ENCODE measurements at regions not wholly inside any gene's neighbourhood (a gene's known extent, or its start where the extent isn't known, plus 50 kb on each side); places are given as distances from the start of the nearest gene placed in this dataset.
"Not testable (repeated sequence)": the region's sequence is repeated elsewhere in the genome, so short reads cannot be mapped to it uniquely, and the experiment has no call there.

GRCh38 chr7:24436131-24436920 lies 136.9 kb upstream of the PALS2 start:
- Mint-ChIP-seq H3K27ac (no peak overlapping the region), H3K27me3 (peaks cover 4% of the 10 kb centered on the region), H3K4me1 (ENCODE audit: unreplicated experiment) (no peaks in the 10 kb centered on the region), H3K4me3 (no peak overlapping the region), H3K9me3 (no peaks in the 10 kb centered on the region), H3K36me3 (no peaks in the 10 kb centered on the region)
- DNase-seq (ENCODE audit: extremely low spot score, unreplicated experiment) = no peak
- TF ChIP-seq, protein P1, sequence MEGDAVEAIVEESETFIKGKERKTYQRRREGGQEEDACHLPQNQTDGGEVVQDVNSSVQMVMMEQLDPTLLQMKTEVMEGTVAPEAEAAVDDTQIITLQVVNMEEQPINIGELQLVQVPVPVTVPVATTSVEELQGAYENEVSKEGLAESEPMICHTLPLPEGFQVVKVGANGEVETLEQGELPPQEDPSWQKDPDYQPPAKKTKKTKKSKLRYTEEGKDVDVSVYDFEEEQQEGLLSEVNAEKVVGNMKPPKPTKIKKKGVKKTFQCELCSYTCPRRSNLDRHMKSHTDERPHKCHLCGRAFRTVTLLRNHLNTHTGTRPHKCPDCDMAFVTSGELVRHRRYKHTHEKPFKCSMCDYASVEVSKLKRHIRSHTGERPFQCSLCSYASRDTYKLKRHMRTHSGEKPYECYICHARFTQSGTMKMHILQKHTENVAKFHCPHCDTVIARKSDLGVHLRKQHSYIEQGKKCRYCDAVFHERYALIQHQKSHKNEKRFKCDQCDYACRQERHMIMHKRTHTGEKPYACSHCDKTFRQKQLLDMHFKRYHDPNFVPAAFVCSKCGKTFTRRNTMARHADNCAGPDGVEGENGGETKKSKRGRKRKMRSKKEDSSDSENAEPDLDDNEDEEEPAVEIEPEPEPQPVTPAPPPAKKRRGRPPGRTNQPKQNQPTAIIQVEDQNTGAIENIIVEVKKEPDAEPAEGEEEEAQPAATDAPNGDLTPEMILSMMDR (conservative IDR thresholded peaks at IDR 0.05) = no peak

DNA sequence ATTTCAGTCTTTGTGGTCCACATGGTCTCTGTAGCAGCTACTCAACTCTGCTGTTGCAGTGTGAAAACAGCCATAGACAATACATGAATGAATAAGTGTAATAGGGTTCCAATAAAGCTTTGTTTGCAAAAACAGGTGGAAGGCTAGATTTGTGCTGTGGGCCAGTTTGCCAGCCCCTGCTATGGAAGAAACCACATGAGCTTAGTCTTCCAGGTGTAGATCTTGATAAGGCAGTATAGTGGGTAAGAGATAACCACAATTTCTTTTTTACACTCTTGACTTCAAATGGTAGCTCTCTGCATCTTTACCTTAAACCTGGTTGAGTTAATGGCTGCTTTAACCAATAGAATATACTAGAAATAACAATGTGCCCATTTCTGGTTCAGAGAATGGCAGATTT lies 135.0 kb upstream of the PALS2 start:
- Mint-ChIP-seq H3K4me1 (ENCODE audit: unreplicated experiment) (no peaks in the 10 kb centered on the region), H3K36me3 (no peaks in the 10 kb centered on the region), H3K4me3 (no peak overlapping the region), H3K9me3 (no peaks in the 10 kb centered on the region), H3K27ac (no peak overlapping the region), H3K27me3 (peaks cover 5% of the 10 kb centered on the region)
- DNase-seq (ENCODE audit: extremely low spot score, unreplicated experiment) = no peak
- TF ChIP-seq, protein P1 (conservative IDR thresholded peaks at IDR 0.05) = no peak

- not testable (repeated sequence) for H3K9me3 Mint-ChIP-seq; H3K4me3 Mint-ChIP-seq; H3K36me3 Mint-ChIP-seq; H3K4me1 Mint-ChIP-seq (ENCODE audit: unreplicated experiment); H3K27ac Mint-ChIP-seq; H3K27me3 Mint-ChIP-seq; DNase-seq (ENCODE audit: extremely low spot score, unreplicated experiment)
These were observed 134.1 kb upstream of the PALS2 start for GRCh38 chr7:24439104-24439503.

DNA sequence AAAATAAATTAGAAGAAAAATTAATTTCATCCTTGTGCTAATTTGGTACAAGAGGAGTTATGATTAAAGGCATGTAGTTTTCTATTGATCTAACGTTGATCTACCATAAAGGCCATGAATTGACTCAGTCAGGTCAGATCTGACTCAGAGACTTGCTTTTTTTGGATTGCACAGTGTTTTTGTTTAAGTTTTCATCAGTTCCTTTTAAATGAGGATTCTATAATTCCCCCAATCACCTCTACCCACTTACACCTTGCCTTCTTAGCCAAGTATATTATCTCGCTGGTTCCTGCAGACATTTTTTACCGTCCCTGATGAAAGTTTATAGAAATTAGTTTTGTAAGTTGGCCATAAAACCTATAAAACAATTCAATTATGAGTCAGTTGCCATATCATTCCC lies 132.4 kb upstream of the PALS2 start:
- no peak for DNase-seq (ENCODE audit: extremely low spot score, unreplicated experiment)
- Mint-ChIP-seq H3K27me3 (peaks cover 3% of the 10 kb centered on the region), H3K36me3 (no peaks in the 10 kb centered on the region), H3K27ac (no peak overlapping the region), H3K4me1 (ENCODE audit: unreplicated experiment) (no peaks in the 10 kb centered on the region), H3K4me3 (no peak overlapping the region), H3K9me3 (no peaks in the 10 kb centered on the region)
- TF ChIP-seq, protein P1 (conservative IDR thresholded peaks at IDR 0.05) = no peak

DNA sequence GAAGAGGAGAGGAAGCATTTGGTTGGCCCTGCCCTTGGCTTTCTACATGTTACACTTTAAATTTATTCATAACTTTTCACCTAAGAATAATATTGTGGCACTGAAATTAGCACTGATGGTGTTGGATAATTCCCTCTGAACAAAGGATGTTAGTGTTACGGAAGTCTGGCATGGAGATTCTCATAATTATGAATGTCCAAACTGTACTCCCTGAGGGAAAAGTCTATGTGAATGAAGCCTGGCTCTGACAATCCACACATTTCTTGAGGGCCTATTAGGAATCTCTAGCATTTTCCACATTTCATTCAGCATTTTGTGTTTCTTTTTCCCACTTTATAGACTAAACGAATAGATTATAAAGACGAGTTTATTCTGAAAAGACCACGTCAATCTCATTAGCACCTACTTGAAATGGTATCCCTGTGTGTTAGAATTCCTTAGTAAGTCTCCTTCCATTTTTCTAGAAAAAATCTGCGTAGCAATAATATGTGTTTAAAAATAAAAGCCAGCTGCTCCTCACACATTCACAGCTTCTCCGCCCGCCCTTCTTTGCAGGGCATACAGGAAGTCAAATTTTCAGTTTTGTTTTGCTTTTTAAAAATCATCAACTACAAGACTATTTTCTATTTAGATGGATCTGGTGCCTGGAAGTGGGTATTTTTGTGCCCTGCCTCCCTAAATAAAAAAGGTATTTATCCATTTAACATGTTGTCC lies 131.8 kb upstream of the PALS2 start:
- no peaks in the 10 kb centered on the region for H3K36me3 Mint-ChIP-seq
- no peak overlapping the region for H3K4me3 Mint-ChIP-seq
- TF ChIP-seq, protein P1 (conservative IDR thresholded peaks at IDR 0.05) = no peak
- peaks cover 3% of the 10 kb centered on the region for H3K27me3 Mint-ChIP-seq
- no peak overlapping the region for H3K27ac Mint-ChIP-seq
- H3K9me3 Mint-ChIP-seq = no peaks in the 10 kb centered on the region
- DNase-seq (ENCODE audit: extremely low spot score, unreplicated experiment) = no peak
- no peaks in the 10 kb centered on the region for H3K4me1 Mint-ChIP-seq (ENCODE audit: unreplicated experiment)

GRCh38 chr7:24442170-24442777 lies 131.0 kb upstream of the PALS2 start:
- TF ChIP-seq, protein P1 (conservative IDR thresholded peaks at IDR 0.05) = no peak
- Mint-ChIP-seq H3K36me3 (no peaks in the 10 kb centered on the region), H3K4me3 (no peak overlapping the region), H3K27ac (no peak overlapping the region), H3K4me1 (ENCODE audit: unreplicated experiment) (no peaks in the 10 kb centered on the region), H3K27me3 (peaks cover 3% of the 10 kb centered on the region), H3K9me3 (no peaks in the 10 kb centered on the region)
- no peak for DNase-seq (ENCODE audit: extremely low spot score, unreplicated experiment)

Measured in type B pancreatic cell (in vitro differentiated cells).